ENCODE measurements at regions not wholly inside any gene's neighbourhood (a gene's known extent, or its start where the extent isn't known, plus 50 kb on each side); places are given as distances from the start of the nearest gene placed in this dataset.
"Not testable (repeated sequence)": the region's sequence is repeated elsewhere in the genome, so short reads cannot be mapped to it uniquely, and the experiment has no call there.

DNA sequence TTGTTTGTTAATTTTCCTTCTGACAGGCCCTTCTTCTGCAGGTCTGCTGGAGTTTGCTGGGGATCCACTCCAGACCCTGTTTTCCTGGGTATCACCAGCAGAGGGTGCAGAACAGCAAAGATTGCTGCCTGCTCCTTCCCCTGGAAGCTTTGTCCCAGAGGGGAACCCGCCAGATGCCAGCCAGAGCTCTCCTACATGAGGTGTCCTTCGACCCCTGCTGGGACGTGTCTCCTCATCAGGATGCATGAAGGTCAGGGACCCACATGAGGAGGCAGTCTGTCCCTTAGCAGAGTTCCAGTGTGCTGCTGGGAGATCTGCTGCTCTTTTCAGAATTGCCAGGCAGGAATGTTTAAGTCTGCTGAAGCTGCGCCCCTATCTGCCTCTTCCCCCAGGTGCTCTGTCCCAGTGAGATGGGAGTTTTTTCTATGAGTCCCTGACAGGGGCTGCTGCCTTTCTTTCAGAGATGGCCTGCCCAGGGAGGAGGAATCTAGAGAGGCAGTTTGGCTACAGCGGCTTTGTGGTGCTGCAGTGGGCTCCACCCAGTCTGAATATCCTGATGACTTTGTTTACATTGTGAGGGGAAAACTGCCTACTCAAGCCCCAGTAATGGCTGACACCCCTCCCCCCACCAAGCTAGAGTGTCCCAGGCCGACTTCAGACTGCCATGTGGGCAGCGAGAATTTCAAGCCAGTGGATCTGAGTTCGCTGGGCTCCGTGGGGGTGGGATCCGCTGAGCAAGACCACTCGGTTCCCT, 772.0 kb upstream of the FAM174A start:
- H3K27me3 Mint-ChIP-seq: no peaks in the 10 kb centered on the region
- Histone ChIP-seq H3K36me3 (replicated peaks in 1 of 2; ENCODE audit: control extremely low read depth in 1 of 2, control insufficient read depth in 1 of 2, extremely low read depth in 1 of 2, insufficient read depth in 2 of 2, low read length in 1 of 2) (no peaks in the 10 kb centered on the region), H3K4me2 (replicated peaks; ENCODE audit: low read depth, low read length, poor library complexity, severe bottlenecking) (no peak overlapping the region), H3K27me3 (replicated peaks in 1 of 4; ENCODE audit: control extremely low read depth in 1 of 4, control insufficient read depth in 3 of 4, insufficient read depth in 4 of 4, low read length in 3 of 4) (no peaks in the 10 kb centered on the region), H4K20me1 (ENCODE audit: control insufficient read depth, insufficient read depth, low read length, poor library complexity, severe bottlenecking) (no peaks in the 10 kb centered on the region), H3K4me1 (ENCODE audit: control insufficient read depth in 2 of 2, insufficient read depth in 2 of 2, low read length in 2 of 2) (no peaks in the 10 kb centered on the region), H3K4me3 (ENCODE audit: control extremely low read depth in 1 of 5, extremely low read depth in 1 of 5, insufficient read depth in 1 of 5, low read depth in 2 of 5, low read length in 4 of 5) (no peak overlapping the region), H3K9ac (ENCODE audit: low read length) (no peak overlapping the region), H3K9me3 (ENCODE audit: control extremely low read depth in 1 of 3, control insufficient read depth in 2 of 3, insufficient read depth in 1 of 3, low read length in 2 of 3) (peaks cover 0 to 9% (median 0%) of the 10 kb centered on the region in 3 donors), H3K27ac (ENCODE audit: low read length in 2 of 2) (no peak overlapping the region), H2AFZ (ENCODE audit: insufficient read depth, low read depth, low read length, poor library complexity, severe bottlenecking) (no peak overlapping the region), H3K79me2 (ENCODE audit: control insufficient read depth, insufficient read depth, low read length) (no peaks in the 10 kb centered on the region)
- ATAC-seq (ENCODE audit: low read depth) (no peak), DNase-seq (no peak)
- ChIA-PET POLR2A (no interaction called here), CTCF (no interaction called here)
- TF ChIP-seq, protein P1, sequence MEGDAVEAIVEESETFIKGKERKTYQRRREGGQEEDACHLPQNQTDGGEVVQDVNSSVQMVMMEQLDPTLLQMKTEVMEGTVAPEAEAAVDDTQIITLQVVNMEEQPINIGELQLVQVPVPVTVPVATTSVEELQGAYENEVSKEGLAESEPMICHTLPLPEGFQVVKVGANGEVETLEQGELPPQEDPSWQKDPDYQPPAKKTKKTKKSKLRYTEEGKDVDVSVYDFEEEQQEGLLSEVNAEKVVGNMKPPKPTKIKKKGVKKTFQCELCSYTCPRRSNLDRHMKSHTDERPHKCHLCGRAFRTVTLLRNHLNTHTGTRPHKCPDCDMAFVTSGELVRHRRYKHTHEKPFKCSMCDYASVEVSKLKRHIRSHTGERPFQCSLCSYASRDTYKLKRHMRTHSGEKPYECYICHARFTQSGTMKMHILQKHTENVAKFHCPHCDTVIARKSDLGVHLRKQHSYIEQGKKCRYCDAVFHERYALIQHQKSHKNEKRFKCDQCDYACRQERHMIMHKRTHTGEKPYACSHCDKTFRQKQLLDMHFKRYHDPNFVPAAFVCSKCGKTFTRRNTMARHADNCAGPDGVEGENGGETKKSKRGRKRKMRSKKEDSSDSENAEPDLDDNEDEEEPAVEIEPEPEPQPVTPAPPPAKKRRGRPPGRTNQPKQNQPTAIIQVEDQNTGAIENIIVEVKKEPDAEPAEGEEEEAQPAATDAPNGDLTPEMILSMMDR (IDR thresholded peaks at IDR 0.05): no peak
- no peak for TF ChIP-seq EZH2 (IDR thresholded peaks at IDR 0.05; ENCODE audit: borderline replicate concordance, insufficient read depth, low read depth, low read length, poor library complexity, severe bottlenecking)
- intact Hi-C loops (cut with micrococcal nuclease): no loop called here
- H3K4me1 Mint-ChIP-seq: no peaks in the 10 kb centered on the region
- H3K4me3 Mint-ChIP-seq: no peak overlapping the region
- 81% methylated on average over 9 of the region's 11 CpGs for WGBS (ENCODE audit: insufficient coverage)
- no peak overlapping the region for H3K27ac Mint-ChIP-seq
- peaks cover 11% of the 10 kb centered on the region for H3K9me3 Mint-ChIP-seq (ENCODE audit: insufficient read depth)

DNA sequence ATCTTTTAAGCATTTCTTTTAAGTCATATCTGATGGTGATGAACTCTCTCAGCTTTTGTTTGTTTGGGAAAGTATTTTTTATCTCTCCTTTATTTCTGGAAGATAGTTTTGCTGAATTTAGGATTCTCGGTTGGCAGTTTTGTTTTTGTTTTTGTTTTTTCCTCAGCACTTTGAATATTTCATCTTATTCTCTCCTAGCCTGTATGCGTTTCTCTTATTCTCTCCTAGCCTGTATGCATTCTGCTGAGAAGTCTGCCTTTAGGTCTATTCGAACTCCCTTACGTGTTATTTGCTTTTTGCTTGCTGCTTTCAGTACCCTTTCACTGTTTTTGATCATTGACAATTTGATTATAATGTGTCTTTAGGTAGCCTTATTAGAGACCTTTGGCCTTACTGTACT, 787.8 kb upstream of the FAM174A start:
- no peak for TF ChIP-seq EZH2 (IDR thresholded peaks at IDR 0.05; ENCODE audit: borderline replicate concordance, insufficient read depth, low read depth, low read length, poor library complexity, severe bottlenecking)
- TF ChIP-seq, protein P1 (IDR thresholded peaks at IDR 0.05): no peak
- Histone ChIP-seq H3K9me3 (ENCODE audit: control extremely low read depth in 1 of 3, control insufficient read depth in 2 of 3, insufficient read depth in 1 of 3, low read length in 2 of 3) (no peaks in the 10 kb centered on the region), H4K20me1 (ENCODE audit: control insufficient read depth, insufficient read depth, low read length, poor library complexity, severe bottlenecking) (no peaks in the 10 kb centered on the region), H3K4me2 (replicated peaks; ENCODE audit: low read depth, low read length, poor library complexity, severe bottlenecking) (no peak overlapping the region), H3K79me2 (ENCODE audit: control insufficient read depth, insufficient read depth, low read length) (no peaks in the 10 kb centered on the region), H2AFZ (ENCODE audit: insufficient read depth, low read depth, low read length, poor library complexity, severe bottlenecking) (no peak overlapping the region), H3K9ac (ENCODE audit: low read length) (no peak overlapping the region), H3K27me3 (replicated peaks in 1 of 4; ENCODE audit: control extremely low read depth in 1 of 4, control insufficient read depth in 3 of 4, insufficient read depth in 4 of 4, low read length in 3 of 4) (no peaks in the 10 kb centered on the region), H3K4me1 (ENCODE audit: control insufficient read depth in 2 of 2, insufficient read depth in 2 of 2, low read length in 2 of 2) (no peaks in the 10 kb centered on the region), H3K27ac (ENCODE audit: low read length in 2 of 2) (no peak overlapping the region), H3K4me3 (ENCODE audit: control extremely low read depth in 1 of 5, extremely low read depth in 1 of 5, insufficient read depth in 1 of 5, low read depth in 2 of 5, low read length in 4 of 5) (no peak overlapping the region), H3K36me3 (replicated peaks in 1 of 2; ENCODE audit: control extremely low read depth in 1 of 2, control insufficient read depth in 1 of 2, extremely low read depth in 1 of 2, insufficient read depth in 2 of 2, low read length in 1 of 2) (no peaks in the 10 kb centered on the region)
- Mint-ChIP-seq H3K27me3 (no peaks in the 10 kb centered on the region), H3K4me1 (no peaks in the 10 kb centered on the region), H3K27ac (no peak overlapping the region), H3K9me3 (ENCODE audit: insufficient read depth) (peaks cover 8% of the 10 kb centered on the region), H3K4me3 (no peak overlapping the region)
- no CpG with 5 or more reads among the region's 4 CpGs for WGBS (ENCODE audit: insufficient coverage)
- no peak for ATAC-seq (ENCODE audit: low read depth)
- intact Hi-C loops (cut with micrococcal nuclease): no loop called here
- CTCF ChIA-PET: no interaction called here
- no peak for DNase-seq
- POLR2A ChIA-PET: no interaction called here

GRCh38 chr5:99733146-99733545, 802.0 kb upstream of the FAM174A start:
- H3K9me3 Mint-ChIP-seq (ENCODE audit: insufficient read depth); H2AFZ ChIP-seq (ENCODE audit: insufficient read depth, low read depth, low read length, poor library complexity, severe bottlenecking); H3K36me3 ChIP-seq (replicated peaks in 1 of 2; ENCODE audit: control extremely low read depth in 1 of 2, control insufficient read depth in 1 of 2, extremely low read depth in 1 of 2, insufficient read depth in 2 of 2, low read length in 1 of 2); H3K4me1 ChIP-seq (ENCODE audit: control insufficient read depth in 2 of 2, insufficient read depth in 2 of 2, low read length in 2 of 2); H3K27ac ChIP-seq (ENCODE audit: low read length in 2 of 2); H3K4me3 ChIP-seq (ENCODE audit: control extremely low read depth in 1 of 5, extremely low read depth in 1 of 5, insufficient read depth in 1 of 5, low read depth in 2 of 5, low read length in 4 of 5); H3K4me2 ChIP-seq (replicated peaks; ENCODE audit: low read depth, low read length, poor library complexity, severe bottlenecking); CTCF ChIA-PET; H3K4me3 Mint-ChIP-seq; H3K9me3 ChIP-seq (ENCODE audit: control extremely low read depth in 1 of 3, control insufficient read depth in 2 of 3, insufficient read depth in 1 of 3, low read length in 2 of 3); H3K27me3 ChIP-seq (replicated peaks in 1 of 4; ENCODE audit: control extremely low read depth in 1 of 4, control insufficient read depth in 3 of 4, insufficient read depth in 4 of 4, low read length in 3 of 4); POLR2A ChIA-PET; H3K27ac Mint-ChIP-seq; intact Hi-C loops (cut with micrococcal nuclease); ATAC-seq (ENCODE audit: low read depth); H4K20me1 ChIP-seq (ENCODE audit: control insufficient read depth, insufficient read depth, low read length, poor library complexity, severe bottlenecking); H3K4me1 Mint-ChIP-seq; DNase-seq; H3K9ac ChIP-seq (ENCODE audit: low read length); H3K79me2 ChIP-seq (ENCODE audit: control insufficient read depth, insufficient read depth, low read length); H3K27me3 Mint-ChIP-seq: not testable (repeated sequence)
- WGBS (ENCODE audit: insufficient coverage): no CpG with 5 or more reads among the region's 1 CpG

Measured in B cell (primary cell).